IPS-20b (cell line): ENCODE measurements at regions not wholly inside any gene's neighbourhood (a gene's known extent, or its start where the extent isn't known, plus 50 kb on each side); places are given as distances from the start of the nearest gene placed in this dataset.

ENCODE experiments used
- H3K27ac ChIP-seq: one replicate; pipeline ENCODE4 v1.5.1; 2013; ENCODE audit warnings: low read length
- H3K27me3 ChIP-seq: 2 replicates; pipeline ENCODE4 v1.6.1; 2013; ENCODE audit warnings: mild to moderate bottlenecking, low read length, inconsistent platforms; ENCODE audit not compliant: insufficient read depth
- H3K36me3 ChIP-seq: 2 replicates; pipeline ENCODE4 v1.6.1; 2013; ENCODE audit warnings: low read depth, mild to moderate bottlenecking, inconsistent platforms, low read length, moderate library complexity; ENCODE audit not compliant: insufficient read depth
- H3K4me1 ChIP-seq: 2 replicates; pipeline ENCODE4 v1.6.1; 2013; ENCODE audit warnings: mild to moderate bottlenecking, control low read depth, inconsistent platforms, low read length, moderate library complexity; ENCODE audit not compliant: insufficient read depth
- H3K4me3 ChIP-seq: 2 replicates; pipeline ENCODE4 v1.5.1; 2013; ENCODE audit warnings: mild to moderate bottlenecking, low read length, inconsistent platforms
- H3K9ac ChIP-seq: 2 replicates; pipeline ENCODE4 v1.6.1; 2013; ENCODE audit warnings: low read depth, mild to moderate bottlenecking, inconsistent platforms, low read length, moderate library complexity
- H3K9me3 ChIP-seq: 2 replicates; pipeline ENCODE4 v1.6.1; 2013; ENCODE audit warnings: mild to moderate bottlenecking, low read depth, low read length, inconsistent platforms; ENCODE audit not compliant: insufficient read depth

- Histone ChIP-seq H3K9ac (no peak overlapping the region), H3K9me3 (no peaks in the 10 kb centered on the region), H3K27ac (no peak overlapping the region), H3K36me3 (no peaks in the 10 kb centered on the region), H3K4me3 (no peak overlapping the region), H3K27me3 (no peaks in the 10 kb centered on the region), H3K4me1 (peaks cover 8% of the 10 kb centered on the region; the same call in 1 of the 2 replicates)
Observed at GRCh38 chr16:66141885-66142284, 224.6 kb upstream of the CDH5 start.

DNA sequence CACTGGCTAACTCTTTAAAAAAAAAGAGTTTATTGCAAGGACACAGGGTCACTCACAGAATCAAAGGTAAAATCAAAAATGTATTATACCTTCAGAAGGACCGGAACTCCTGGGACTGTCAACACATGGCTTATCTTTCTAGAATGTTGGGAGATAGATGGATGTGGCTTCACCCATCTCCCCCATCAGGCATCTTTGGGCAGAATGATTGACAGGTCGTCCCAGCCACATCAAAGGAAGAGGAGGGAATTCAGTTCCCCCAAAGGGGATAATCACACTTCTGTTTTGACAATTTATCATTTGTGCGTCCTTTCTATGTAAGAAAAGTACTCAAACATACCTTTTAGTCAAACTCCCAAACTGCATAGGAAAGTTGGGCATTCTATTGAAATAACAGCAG lies 228.6 kb upstream of the CDH5 start:
- Histone ChIP-seq H3K27me3 (no peaks in the 10 kb centered on the region), H3K4me3 (no peak overlapping the region), H3K9ac (no peak overlapping the region), H3K27ac (no peak overlapping the region), H3K9me3 (no peaks in the 10 kb centered on the region), H3K4me1 (peaks cover 8% of the 10 kb centered on the region; the same call in 1 of the 2 replicates), H3K36me3 (no peaks in the 10 kb centered on the region)

GRCh38 chr16:66136841-66137240 lies 229.7 kb upstream of the CDH5 start:
- H3K9ac ChIP-seq, result no peak overlapping the region
- H3K27ac ChIP-seq, result no peak overlapping the region
- H3K4me1 ChIP-seq, result peaks cover 8% of the 10 kb centered on the region; the same call in 1 of the 2 replicates
- no peaks in the 10 kb centered on the region for H3K27me3 ChIP-seq
- no peak overlapping the region for H3K4me3 ChIP-seq
- H3K36me3 ChIP-seq, result no peaks in the 10 kb centered on the region
- H3K9me3 ChIP-seq, result no peaks in the 10 kb centered on the region

GRCh38 chr16:66135838-66136237 lies 230.7 kb upstream of the CDH5 start:
- Histone ChIP-seq H3K4me1 (peaks cover 8% of the 10 kb centered on the region; the same call in 1 of the 2 replicates), H3K9me3 (no peaks in the 10 kb centered on the region), H3K27ac (no peak overlapping the region), H3K36me3 (no peaks in the 10 kb centered on the region), H3K9ac (no peak overlapping the region), H3K4me3 (no peak overlapping the region), H3K27me3 (no peaks in the 10 kb centered on the region)

DNA sequence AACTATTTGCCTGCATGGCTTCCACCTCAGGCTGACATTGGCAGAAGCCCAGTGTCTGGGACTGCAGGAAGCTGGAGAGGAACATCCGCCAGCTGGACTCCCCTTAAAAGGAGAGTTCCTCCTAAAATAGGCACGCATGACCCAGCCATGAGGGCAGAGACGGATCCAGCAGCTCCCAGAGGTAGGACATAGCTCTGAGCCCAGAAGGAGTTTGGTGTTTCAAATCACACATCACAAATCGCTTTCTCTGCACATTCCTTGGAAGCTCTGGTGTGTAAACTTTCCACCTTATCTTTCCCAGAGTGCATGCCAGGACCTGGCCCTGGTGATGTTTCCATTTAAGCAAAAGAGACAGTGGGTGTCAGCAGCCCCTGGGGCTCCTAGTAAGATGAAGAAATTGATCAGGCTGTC lies 231.1 kb upstream of the CDH5 start:
- peaks cover 8% of the 10 kb centered on the region; the same call in 1 of the 2 replicates for H3K4me1 ChIP-seq
- H3K9me3 ChIP-seq, result no peaks in the 10 kb centered on the region
- no peaks in the 10 kb centered on the region for H3K36me3 ChIP-seq
- H3K27me3 ChIP-seq, result no peaks in the 10 kb centered on the region
- H3K4me3 ChIP-seq, result no peak overlapping the region
- no peak overlapping the region for H3K9ac ChIP-seq
- H3K27ac ChIP-seq, result no peak overlapping the region

DNA sequence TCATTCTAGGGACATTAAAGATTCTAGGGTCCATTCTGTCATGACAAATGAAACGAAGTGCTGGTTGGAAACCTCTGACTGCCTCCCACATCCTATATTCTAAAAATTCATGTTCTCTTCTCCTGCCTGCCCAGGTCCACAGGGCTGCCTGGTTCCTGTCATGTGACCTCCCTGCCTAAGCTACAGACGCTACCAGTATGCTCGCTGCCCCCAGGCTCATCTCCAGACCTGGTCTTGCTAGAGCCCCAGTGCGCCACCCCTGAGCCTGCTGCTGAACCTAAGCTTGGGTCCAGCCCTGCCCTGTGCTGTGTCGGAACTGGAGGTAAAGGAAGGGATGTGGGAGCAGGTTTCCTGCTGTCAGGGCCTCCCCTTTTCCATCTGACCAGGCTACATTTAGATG lies 231.6 kb upstream of the CDH5 start:
- Histone ChIP-seq H3K27ac (no peak overlapping the region), H3K9me3 (no peaks in the 10 kb centered on the region), H3K9ac (no peak overlapping the region), H3K36me3 (no peaks in the 10 kb centered on the region), H3K27me3 (no peaks in the 10 kb centered on the region), H3K4me3 (no peak overlapping the region), H3K4me1 (peaks cover 8% of the 10 kb centered on the region; the same call in 1 of the 2 replicates)

DNA sequence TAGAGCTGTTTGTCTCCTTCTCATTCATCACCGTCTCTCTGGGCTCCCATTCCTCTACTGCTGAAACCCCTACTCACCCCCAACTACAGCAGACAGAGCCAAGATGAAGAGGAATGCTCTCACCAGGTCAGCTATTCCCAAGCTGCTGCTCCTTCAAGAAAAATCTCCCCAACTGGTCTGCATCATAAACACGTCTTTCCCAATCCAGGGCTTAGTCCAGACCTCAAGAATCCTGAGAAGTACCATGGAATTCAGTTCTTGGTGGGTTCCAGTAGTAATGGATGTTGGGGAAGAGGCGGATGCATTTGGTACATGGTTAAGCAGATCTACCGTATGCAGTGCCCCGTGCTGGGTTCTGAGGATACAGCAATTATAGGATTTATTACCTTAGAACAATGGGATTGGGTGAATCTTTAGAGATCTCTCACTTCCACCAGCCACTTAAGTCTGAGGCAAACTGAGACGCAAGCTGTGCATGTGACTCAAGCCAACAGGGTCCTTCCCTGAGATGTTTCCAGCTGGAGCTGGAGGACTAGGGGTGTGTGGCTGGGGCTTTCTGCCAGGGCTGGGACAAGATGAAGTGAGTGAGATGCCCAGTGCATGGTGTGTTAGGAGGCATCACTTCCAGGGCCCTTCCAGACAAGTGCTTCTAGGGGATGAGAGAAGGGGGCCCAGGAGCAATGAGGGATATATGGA lies 232.7 kb upstream of the CDH5 start:
- Histone ChIP-seq H3K4me1 (peaks cover 6% of the 10 kb centered on the region; the same call in 1 of the 2 replicates), H3K4me3 (no peak overlapping the region), H3K9me3 (no peaks in the 10 kb centered on the region), H3K9ac (no peak overlapping the region), H3K27me3 (peaks cover 4% of the 10 kb centered on the region), H3K27ac (no peak overlapping the region), H3K36me3 (no peaks in the 10 kb centered on the region)

DNA sequence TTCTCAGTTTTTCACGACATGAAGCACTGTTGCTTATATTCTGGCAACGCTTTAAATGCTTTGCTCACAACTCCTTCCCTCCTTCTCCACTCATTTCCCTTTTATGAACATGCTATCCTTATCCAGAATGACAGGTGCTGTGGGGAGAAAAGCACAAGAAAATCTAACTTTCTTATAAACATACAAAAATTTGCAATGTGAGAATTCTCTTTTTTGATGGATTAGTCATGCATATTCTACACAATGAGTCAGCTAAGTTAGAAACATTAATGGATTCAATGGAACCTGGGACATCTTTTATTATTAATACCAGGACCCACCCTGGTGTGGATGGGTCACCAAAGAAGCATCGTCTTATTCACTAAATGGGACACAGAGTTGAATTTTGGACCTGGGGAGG lies 234.6 kb upstream of the CDH5 start:
- Histone ChIP-seq H3K4me1 (0 out of 2 replicates have a peak, but pooled peaks cover 2% of the 10 kb centered on the region), H3K9ac (no peak overlapping the region), H3K27ac (no peak overlapping the region), H3K9me3 (no peaks in the 10 kb centered on the region), H3K4me3 (no peak overlapping the region), H3K36me3 (no peaks in the 10 kb centered on the region), H3K27me3 (peaks cover 23% of the 10 kb centered on the region)

- no peak overlapping the region for H3K27ac ChIP-seq
Observed at GRCh38 chr16:66131156-66131807, 235.2 kb upstream of the CDH5 start.

GRCh38 chr16:66130296-66130905 lies 236.1 kb upstream of the CDH5 start:
- Histone ChIP-seq H3K27ac (no peak overlapping the region), H3K9me3 (no peaks in the 10 kb centered on the region), H3K36me3 (no peaks in the 10 kb centered on the region), H3K9ac (no peak overlapping the region), H3K4me3 (no peak overlapping the region), H3K4me1 (0 out of 2 replicates have a peak, but pooled peaks cover 2% of the 10 kb centered on the region), H3K27me3 (peaks cover 27% of the 10 kb centered on the region)

More at GRCh38 chr16:66131156-66131807, 235.2 kb upstream of the CDH5 start:
- Histone ChIP-seq H3K4me3 (no peak overlapping the region), H3K4me1 (0 out of 2 replicates have a peak, but pooled peaks cover 2% of the 10 kb centered on the region), H3K9ac (no peak overlapping the region), H3K36me3 (no peaks in the 10 kb centered on the region), H3K9me3 (no peaks in the 10 kb centered on the region), H3K27me3 (peaks cover 27% of the 10 kb centered on the region)

DNA sequence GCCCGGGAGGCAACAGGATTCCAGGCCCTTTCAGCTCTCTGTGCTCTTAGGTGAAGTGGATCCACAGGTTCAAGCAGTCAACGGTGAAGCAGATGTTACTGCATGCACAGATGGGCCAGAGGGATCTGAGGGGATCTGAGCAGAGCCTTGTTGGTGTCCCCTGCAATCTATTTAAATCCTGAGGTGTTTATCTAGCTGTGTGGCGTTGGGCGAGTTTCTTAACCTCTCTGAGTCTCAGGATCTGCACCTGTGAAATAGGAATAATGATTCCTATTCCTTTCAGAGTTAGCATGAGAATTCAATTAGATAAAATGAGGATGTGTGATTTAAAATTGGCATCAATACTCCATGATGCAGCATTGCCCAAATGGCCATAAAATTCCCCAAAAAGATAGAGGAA lies 237.3 kb upstream of the CDH5 start:
- no peak overlapping the region for H3K9ac ChIP-seq

More for the DNA sequence above, 237.3 kb upstream of the CDH5 start:
- Histone ChIP-seq H3K27me3 (peaks cover 27% of the 10 kb centered on the region), H3K4me3 (no peak overlapping the region), H3K4me1 (0 out of 2 replicates have a peak, but pooled peaks cover 2% of the 10 kb centered on the region), H3K27ac (no peak overlapping the region), H3K36me3 (no peaks in the 10 kb centered on the region), H3K9me3 (no peaks in the 10 kb centered on the region)
